Osteoblast (primary cell): ENCODE measurements at regions not wholly inside any gene's neighbourhood (a gene's known extent, or its start where the extent isn't known, plus 50 kb on each side); places are given as distances from the start of the nearest gene placed in this dataset.

ENCODE experiments used
- DNase-seq: peaks from one replicate; pipeline ENCODE4 v3.0.0; 2011; ENCODE audit warnings: low spot score, mixed read lengths; ENCODE audit not compliant: insufficient read length; ENCODE audit errors: missing footprints
- H2AFZ ChIP-seq: 2 replicates; pipeline ENCODE4 v1.6.0; 2011; ENCODE audit warnings: mild to moderate bottlenecking, low read length
- H3K27ac ChIP-seq: 2 replicates; pipeline ENCODE4 v1.5.1; 2011; ENCODE audit warnings: mild to moderate bottlenecking, low read depth, low read length, moderate library complexity
- H3K27me3 ChIP-seq: 2 replicates; pipeline ENCODE4 v1.6.0; 2012; ENCODE audit warnings: mild to moderate bottlenecking, control low read depth, inconsistent platforms, low read length, moderate library complexity; ENCODE audit not compliant: insufficient read depth
- H3K36me3 ChIP-seq: 2 replicates; pipeline ENCODE4 v1.5.1; 2011; ENCODE audit warnings: mild to moderate bottlenecking, low read length, control low read depth, moderate library complexity; ENCODE audit not compliant: insufficient read depth
- H3K4me1 ChIP-seq: 2 replicates; pipeline ENCODE4 v1.5.1; 2011; ENCODE audit warnings: mild to moderate bottlenecking, low read length, control low read depth, moderate library complexity; ENCODE audit not compliant: insufficient read depth
- H3K4me2 ChIP-seq: 2 replicates; pipeline ENCODE4 v1.6.0; 2011; ENCODE audit warnings: mild to moderate bottlenecking, low read length; ENCODE audit not compliant: insufficient read depth
- H3K4me3 ChIP-seq: fragments of 200-600 bp; sonication (generic); 3 replicates; pipeline ENCODE4 v1.5.1; 2012; ENCODE audit warnings: mild to moderate bottlenecking, low read length, inconsistent platforms; ENCODE audit not compliant: insufficient read depth
- H3K79me2 ChIP-seq: 2 replicates; pipeline ENCODE4 v1.6.0; 2012; ENCODE audit warnings: mild to moderate bottlenecking, low read length, control low read depth, inconsistent platforms; ENCODE audit not compliant: insufficient read depth
- H3K9me3 ChIP-seq: 2 replicates; pipeline ENCODE4 v1.5.1; 2011; ENCODE audit warnings: low read depth, low read length, control low read depth
- H4K20me1 ChIP-seq: 2 replicates; pipeline ENCODE4 v1.6.0; 2012; ENCODE audit warnings: mild to moderate bottlenecking, low read length, control low read depth; ENCODE audit not compliant: insufficient read depth
- CTCF ChIP-seq: IDR thresholded peaks from 2 replicates; pipeline ENCODE4 v1.5.1; 2011; ENCODE audit warnings: mild to moderate bottlenecking, low read depth, low read length, moderate library complexity; ENCODE audit errors: extremely low read depth

- H3K27ac ChIP-seq: no peak overlapping the region
- no peaks in the 10 kb centered on the region for H3K4me1 ChIP-seq
- H3K4me2 ChIP-seq: no peak overlapping the region
- DNase-seq: no peak
- H3K36me3 ChIP-seq: no peaks in the 10 kb centered on the region
- no peak overlapping the region for H3K4me3 ChIP-seq
- H3K27me3 ChIP-seq: no peaks in the 10 kb centered on the region
- no peak for TF ChIP-seq CTCF
- no peaks in the 10 kb centered on the region for H3K79me2 ChIP-seq
- no peaks in the 10 kb centered on the region for H3K9me3 ChIP-seq
- no peak overlapping the region for H2AFZ ChIP-seq
- no peaks in the 10 kb centered on the region for H4K20me1 ChIP-seq
Measured at GRCh38 chr15:93705753-93706455, 525.5 kb upstream of the MCTP2 start.

- Histone ChIP-seq H3K79me2 (no peaks in the 10 kb centered on the region), H3K4me3 (no peak overlapping the region), H4K20me1 (no peaks in the 10 kb centered on the region), H3K9me3 (no peaks in the 10 kb centered on the region), H3K27me3 (no peaks in the 10 kb centered on the region), H3K27ac (no peak overlapping the region), H2AFZ (no peak overlapping the region), H3K4me1 (no peaks in the 10 kb centered on the region), H3K36me3 (no peaks in the 10 kb centered on the region), H3K4me2 (no peak overlapping the region)
- no peak for TF ChIP-seq CTCF
- DNase-seq: no peak
Measured at GRCh38 chr15:93703092-93703739, 528.1 kb upstream of the MCTP2 start.

- no peaks in the 10 kb centered on the region for H3K9me3 ChIP-seq
- H3K79me2 ChIP-seq: no peaks in the 10 kb centered on the region
Measured at GRCh38 chr15:93700051-93700450, 531.3 kb upstream of the MCTP2 start.

More at GRCh38 chr15:93700051-93700450, 531.3 kb upstream of the MCTP2 start:
- TF ChIP-seq CTCF: no peak
- Histone ChIP-seq H3K4me3 (no peak overlapping the region), H3K27me3 (no peaks in the 10 kb centered on the region), H3K4me1 (no peaks in the 10 kb centered on the region), H2AFZ (no peak overlapping the region), H4K20me1 (no peaks in the 10 kb centered on the region), H3K36me3 (no peaks in the 10 kb centered on the region), H3K4me2 (no peak overlapping the region), H3K27ac (no peak overlapping the region)
- no peak for DNase-seq
